Muscle layer of colon (tissue), 2 donors: ENCODE measurements at regions not wholly inside any gene's neighbourhood (a gene's known extent, or its start where the extent isn't known, plus 50 kb on each side); places are given as distances from the start of the nearest gene placed in this dataset.
A peak's percentile ranks its signal among the peaks of the same experiment; 100 is the strongest.

Experiments
- H3K27ac ChIP-seq: one replicate; pipeline ENCODE4 v1.7.0; 2013; ENCODE audit warnings: low read depth, mild to moderate bottlenecking, low read length, moderate library complexity
- H3K27me3 ChIP-seq, 2 donors: one replicate each; pipeline ENCODE4 v1.7.0; 2013; ENCODE audit warnings: low read length in 2 of 2, mild to moderate bottlenecking in 2 of 2; ENCODE audit not compliant: insufficient read depth in 2 of 2, control insufficient read depth in 1 of 2
- H3K36me3 ChIP-seq: one replicate; pipeline ENCODE4 v1.7.0; 2013; ENCODE audit warnings: mild to moderate bottlenecking, low read length; ENCODE audit not compliant: insufficient read depth
- H3K4me1 ChIP-seq: one replicate; pipeline ENCODE4 v1.7.0; 2013; ENCODE audit warnings: mild to moderate bottlenecking, low read length; ENCODE audit not compliant: insufficient read depth
- H3K4me3 ChIP-seq, 2 donors: one replicate each; pipeline ENCODE4 v1.7.0; 2013; ENCODE audit warnings: low read length in 2 of 2, low read depth in 1 of 2, mild to moderate bottlenecking in 1 of 2, moderate library complexity in 1 of 2
- H3K9ac ChIP-seq: one replicate; pipeline ENCODE4 v1.7.0; 2013; ENCODE audit warnings: low read length
- H3K9me3 ChIP-seq: one replicate; pipeline ENCODE4 v1.7.0; 2013; ENCODE audit warnings: mild to moderate bottlenecking, low read length
- donor health status: abdominal sarcoma.
- donor health status: Adenocarcinoma of cecum.

DNA sequence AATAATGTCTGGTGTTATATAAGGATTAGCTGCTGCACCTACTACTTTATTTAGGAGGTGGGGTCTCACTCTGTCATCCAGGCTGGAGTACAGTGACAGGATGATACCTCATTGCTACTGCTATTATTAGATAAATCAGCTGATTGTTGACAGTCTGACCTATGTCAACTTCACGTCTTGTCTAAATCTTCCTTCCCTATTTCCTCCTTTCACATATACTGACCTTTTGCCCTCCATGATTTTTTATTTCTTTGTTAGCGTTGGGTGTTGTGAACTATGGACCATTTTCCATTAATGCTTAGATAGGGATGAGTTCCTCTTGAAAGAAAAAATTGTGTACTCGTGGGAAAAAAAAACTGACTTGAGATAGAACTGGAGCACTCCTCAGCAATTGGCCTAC lies 109.9 kb upstream of the BEND6 start:
- Histone ChIP-seq H3K27ac (no peak overlapping the region), H3K9ac (no peak overlapping the region), H3K4me3 (no peak overlapping the region), H3K36me3 (no peaks in the 10 kb centered on the region), H3K9me3 (no peaks in the 10 kb centered on the region), H3K4me1 (peaks cover 28% of the 10 kb centered on the region), H3K27me3 (no peaks in the 10 kb centered on the region)

DNA sequence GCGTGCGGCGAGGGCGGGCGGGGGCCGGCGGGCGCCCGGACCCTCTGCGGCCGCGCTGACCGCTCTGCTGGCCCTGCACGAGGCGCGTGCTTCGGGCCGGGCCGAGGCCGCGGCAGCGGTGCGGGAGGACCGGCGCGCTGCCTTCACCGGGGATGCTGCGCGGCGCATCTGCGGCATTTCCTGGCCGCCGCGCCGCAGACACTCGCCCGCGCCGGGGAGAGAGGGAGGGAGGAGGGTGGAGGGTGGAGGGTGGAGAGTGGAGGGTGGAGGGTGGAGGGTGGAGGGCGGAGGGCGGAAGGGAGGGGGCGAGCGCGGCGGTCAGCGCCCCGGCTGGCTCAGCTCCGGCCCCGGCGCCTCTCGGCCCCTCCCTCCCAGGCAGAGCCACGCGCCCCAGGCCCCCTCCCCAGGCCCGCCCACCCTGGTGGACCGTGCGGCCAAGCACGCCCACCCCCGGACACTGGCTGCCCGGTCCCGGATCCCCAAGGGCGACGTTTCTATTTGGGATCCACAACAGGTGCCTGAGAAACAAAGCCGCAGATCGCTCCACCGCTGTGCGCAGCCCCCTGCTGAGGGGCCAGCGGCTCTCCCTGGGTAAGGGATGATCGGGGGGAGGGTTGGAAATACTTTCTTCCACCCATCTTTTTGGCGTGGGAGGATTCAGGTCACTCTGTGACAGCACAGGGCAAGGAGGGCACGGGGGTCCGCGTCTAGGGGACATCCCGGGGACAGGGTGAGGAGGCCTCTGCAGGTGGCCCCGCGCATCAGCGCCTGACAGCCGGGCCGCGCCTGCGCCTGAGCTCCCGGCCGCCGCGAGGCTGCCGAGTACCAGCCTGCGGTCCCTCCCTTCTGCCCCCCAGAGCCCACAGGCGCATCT lies 111.2 kb upstream of the BEND6 start:
- no peaks in the 10 kb centered on the region for H3K9me3 ChIP-seq
- peaks cover 33% of the 10 kb centered on the region for H3K4me1 ChIP-seq
- no peaks in the 10 kb centered on the region for H3K36me3 ChIP-seq
- no peaks in the 10 kb centered on the region for H3K27me3 ChIP-seq
- peak overlapping the region; percentile 80 to 98 for H3K4me3 ChIP-seq
- peak overlapping the region; percentile 28 for H3K9ac ChIP-seq
- peak overlapping the region; percentile 90 for H3K27ac ChIP-seq

DNA sequence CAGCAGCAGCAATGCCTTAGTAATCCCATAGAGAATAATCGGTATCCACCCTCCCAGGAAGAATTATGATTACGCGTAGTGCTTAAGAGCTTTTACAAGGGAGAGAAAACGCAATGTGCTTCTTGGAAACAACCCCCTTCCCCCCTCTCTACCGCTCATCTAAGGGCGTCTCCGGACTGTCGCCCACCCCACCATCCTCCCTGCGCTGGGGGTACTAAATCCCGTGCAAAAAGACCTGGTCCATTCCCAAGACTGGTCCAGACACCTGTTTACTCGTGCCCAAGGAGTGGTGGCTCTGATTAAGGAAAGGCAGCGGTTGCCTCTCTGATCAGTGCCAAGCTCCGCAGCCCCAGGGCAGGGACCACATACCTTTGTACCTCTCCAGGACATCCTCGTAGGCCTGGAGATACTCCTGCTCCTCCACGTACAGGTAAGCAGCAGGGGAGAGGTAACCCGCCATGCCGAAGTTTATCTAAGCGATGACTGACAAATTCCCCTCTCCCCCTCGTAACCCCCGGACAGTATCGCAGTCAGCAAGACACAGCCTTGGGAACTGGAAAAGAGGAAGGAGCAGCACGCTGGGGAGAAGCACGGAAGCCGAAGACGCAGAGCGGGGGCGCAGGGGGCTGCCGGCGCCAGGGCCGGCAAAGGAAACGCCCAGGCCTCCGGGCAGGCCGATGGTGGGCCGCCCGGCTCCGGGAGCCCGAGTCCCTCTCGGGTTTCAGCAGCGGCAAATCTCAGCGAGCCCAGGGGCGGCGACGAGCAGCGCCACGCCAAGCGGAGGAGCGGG lies 112.0 kb upstream of the BEND6 start:
- no peaks in the 10 kb centered on the region for H3K36me3 ChIP-seq
- no peaks in the 10 kb centered on the region for H3K9me3 ChIP-seq
- peak overlapping the region; percentile 95 for H3K9ac ChIP-seq
- peak overlapping the region; percentile 78 for H3K27ac ChIP-seq
- no peaks in the 10 kb centered on the region for H3K27me3 ChIP-seq
- peak overlapping the region; percentile 43 to 98 for H3K4me3 ChIP-seq
- peaks cover 33% of the 10 kb centered on the region for H3K4me1 ChIP-seq

DNA sequence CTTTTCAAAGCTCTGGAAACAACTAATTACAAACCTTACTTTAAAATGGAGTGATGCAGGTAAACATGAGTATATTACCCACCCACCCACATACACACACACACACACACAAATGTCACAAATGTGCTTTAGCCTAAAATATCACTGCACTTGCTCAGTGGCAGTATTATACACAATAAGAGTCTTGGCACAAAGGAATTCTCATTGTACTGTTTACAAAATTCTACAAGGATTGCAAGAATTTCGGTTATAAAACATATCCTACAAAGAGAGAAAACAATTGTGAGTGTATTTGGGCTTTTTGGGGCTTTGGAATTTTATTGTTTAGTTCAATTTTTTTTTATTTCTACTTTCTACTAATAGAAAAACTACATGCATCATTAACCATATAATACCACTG lies 113.2 kb upstream of the BEND6 start:
- Histone ChIP-seq H3K27ac (peak overlapping the region; percentile 17), H3K4me3 (peak overlapping the region in 1 of 2 donors; percentile 98)

DNA sequence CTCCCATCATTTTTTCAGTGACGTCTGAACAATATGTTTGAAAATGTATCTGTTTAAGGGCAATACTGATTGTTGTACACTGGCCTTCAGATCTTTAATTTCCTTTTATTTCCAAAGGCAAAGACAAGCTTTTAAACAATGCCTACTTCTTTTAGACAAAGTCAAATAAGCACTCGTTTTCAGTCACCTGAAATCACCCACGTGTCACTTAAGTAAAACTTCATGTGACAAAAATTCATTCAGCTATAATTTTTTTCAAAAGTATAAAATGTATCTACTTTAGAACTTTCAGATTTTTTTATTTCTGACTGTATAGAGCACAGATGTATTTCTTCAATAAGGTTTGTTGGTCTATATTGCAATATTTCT lies 113.5 kb upstream of the BEND6 start:
- H3K4me3 ChIP-seq, result peak overlapping the region in 1 of 2 donors; percentile 98
- peak overlapping the region; percentile 17 for H3K27ac ChIP-seq
- H3K36me3 ChIP-seq, result no peaks in the 10 kb centered on the region
- H3K27me3 ChIP-seq, result no peaks in the 10 kb centered on the region
- H3K4me1 ChIP-seq, result peaks cover 33% of the 10 kb centered on the region
- no peaks in the 10 kb centered on the region for H3K9me3 ChIP-seq
- no peak overlapping the region for H3K9ac ChIP-seq

More for the DNA sequence above, 113.2 kb upstream of the BEND6 start:
- H3K4me1 ChIP-seq, result peaks cover 33% of the 10 kb centered on the region
- H3K9ac ChIP-seq, result peak overlapping the region; percentile 95
- H3K27me3 ChIP-seq, result no peaks in the 10 kb centered on the region
- no peaks in the 10 kb centered on the region for H3K36me3 ChIP-seq
- no peaks in the 10 kb centered on the region for H3K9me3 ChIP-seq

DNA sequence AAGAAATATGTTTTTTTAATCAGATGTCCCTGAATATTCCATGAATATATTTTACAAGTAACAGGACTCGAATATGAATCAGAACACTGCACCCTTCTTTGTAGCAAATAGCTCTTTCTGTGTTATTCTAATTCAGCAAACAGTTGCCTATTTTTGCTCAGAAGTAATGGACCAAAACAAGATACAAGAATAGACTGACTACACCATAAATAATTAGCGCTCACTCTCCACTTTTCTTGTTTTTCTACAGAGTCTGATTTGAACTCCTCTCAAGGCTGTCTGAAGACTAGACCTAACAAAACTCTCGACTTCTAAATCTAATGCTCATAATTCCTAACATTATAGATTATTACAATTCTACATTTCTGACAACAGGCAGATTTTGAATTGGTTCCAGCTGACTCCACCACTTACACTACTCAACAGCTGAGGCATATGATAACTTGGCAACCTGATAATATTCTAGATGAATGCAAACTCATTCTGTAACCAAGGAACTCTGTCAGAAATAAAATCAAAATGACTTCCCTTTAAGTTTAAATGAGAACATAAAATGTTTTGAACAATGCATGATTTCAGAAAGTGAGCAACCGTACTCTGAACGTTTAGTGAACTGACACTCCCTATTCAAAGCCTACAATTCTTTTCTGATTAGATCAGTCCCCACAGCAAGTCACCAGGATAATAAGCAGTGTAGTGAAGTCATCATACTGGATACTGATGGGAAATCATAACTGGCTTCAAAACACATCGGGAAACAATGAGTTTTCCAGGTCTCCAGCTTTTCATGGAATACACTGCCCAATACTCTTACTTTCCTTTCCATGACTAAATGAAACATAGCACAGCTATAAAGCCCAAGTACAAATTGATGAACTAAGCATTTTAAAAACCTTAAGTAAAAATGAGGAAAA lies 114.2 kb upstream of the BEND6 start:
- no peaks in the 10 kb centered on the region for H3K9me3 ChIP-seq
- H3K36me3 ChIP-seq, result no peaks in the 10 kb centered on the region
- no peaks in the 10 kb centered on the region for H3K27me3 ChIP-seq
- H3K27ac ChIP-seq, result peak overlapping the region; percentile 17
- peak overlapping the region; percentile 9 for H3K9ac ChIP-seq
- peak overlapping the region; percentile 7 to 98 for H3K4me3 ChIP-seq
- peaks cover 33% of the 10 kb centered on the region for H3K4me1 ChIP-seq

DNA sequence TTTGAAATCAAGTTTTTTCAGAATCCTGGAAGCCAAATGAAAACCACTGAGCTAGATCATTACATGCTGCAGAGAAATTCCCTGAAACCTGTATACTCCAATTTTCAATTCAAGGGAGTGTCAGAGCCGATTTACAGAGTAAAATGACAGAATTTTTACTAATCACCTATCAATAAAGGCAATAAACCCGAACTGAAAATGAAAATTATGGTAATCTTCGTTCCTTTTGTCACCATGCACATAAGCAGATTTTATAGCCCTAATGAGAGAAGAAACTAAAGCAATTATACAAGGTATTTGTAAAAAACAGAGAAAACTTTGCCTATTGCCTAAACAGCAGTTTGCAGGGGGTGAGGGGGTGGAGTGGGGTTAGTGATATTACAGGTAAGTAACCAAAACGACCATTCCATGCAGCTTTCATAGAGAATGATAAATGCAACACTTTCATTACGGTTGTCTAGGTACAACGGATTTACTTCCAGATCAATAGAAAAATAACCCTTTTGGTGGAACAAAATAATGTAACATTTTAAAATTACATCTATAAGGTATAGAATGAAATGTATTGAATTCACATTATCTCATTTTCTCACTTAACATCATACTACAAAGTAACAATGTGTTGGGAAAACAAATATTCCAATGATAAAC lies 115.2 kb upstream of the BEND6 start:
- H3K27ac ChIP-seq, result no peak overlapping the region
- H3K9ac ChIP-seq, result no peak overlapping the region
- H3K9me3 ChIP-seq, result no peaks in the 10 kb centered on the region
- H3K36me3 ChIP-seq, result no peaks in the 10 kb centered on the region
- H3K4me1 ChIP-seq, result peaks cover 33% of the 10 kb centered on the region
- no peaks in the 10 kb centered on the region for H3K27me3 ChIP-seq
- H3K4me3 ChIP-seq, result no peak overlapping the region

DNA sequence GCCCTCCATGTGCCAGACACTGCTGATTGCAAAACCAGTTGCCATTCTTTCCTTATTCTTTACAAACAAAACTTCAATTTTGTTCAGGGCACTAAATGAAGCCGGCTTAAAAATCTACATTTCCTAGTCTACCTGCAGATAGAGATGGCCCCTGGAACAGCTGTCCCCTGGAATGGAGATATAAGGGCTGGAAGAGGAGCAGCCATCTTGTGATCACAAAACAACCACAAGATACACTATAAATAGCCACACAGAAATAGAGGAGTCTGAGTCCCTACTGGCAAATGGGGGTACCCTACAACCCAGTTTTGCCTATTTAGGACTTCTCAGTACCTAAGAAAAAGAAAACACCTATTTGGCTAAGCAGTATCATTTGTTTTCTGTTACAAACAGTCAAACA lies 115.9 kb upstream of the BEND6 start:
- Histone ChIP-seq H3K27ac (no peak overlapping the region), H3K36me3 (no peaks in the 10 kb centered on the region), H3K9me3 (no peaks in the 10 kb centered on the region), H3K4me3 (no peak overlapping the region), H3K27me3 (no peaks in the 10 kb centered on the region), H3K9ac (no peak overlapping the region), H3K4me1 (peaks cover 29% of the 10 kb centered on the region)

DNA sequence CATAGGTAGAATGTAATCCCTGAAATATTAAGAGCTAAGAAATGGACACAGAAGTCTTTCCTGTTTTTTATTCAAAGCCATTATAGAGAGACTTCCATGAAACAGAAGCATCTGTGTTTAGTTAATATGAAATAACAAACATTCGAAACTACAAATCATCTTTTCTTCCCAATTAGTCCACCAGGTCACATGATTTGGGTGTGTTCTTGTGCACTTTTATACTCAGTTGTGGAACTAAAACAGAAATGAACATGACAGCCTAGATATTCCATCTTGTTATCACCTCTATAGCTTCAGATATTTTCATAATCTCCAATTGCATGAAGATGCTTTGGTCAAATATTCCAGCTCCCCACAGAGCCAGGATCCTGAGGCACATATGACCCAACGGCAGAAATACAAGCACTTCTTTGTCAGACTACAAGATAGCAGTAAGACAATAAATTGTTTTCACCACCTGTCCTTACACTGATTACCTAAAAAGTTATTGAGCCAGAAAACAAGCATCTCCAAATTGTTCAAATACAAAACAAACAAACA lies 116.8 kb upstream of the BEND6 start:
- H3K9ac ChIP-seq, result no peak overlapping the region
- no peak overlapping the region for H3K4me3 ChIP-seq
- no peak overlapping the region for H3K27ac ChIP-seq
- H3K36me3 ChIP-seq, result no peaks in the 10 kb centered on the region
- H3K4me1 ChIP-seq, result peaks cover 34% of the 10 kb centered on the region
- H3K9me3 ChIP-seq, result no peaks in the 10 kb centered on the region
- no peaks in the 10 kb centered on the region for H3K27me3 ChIP-seq

DNA sequence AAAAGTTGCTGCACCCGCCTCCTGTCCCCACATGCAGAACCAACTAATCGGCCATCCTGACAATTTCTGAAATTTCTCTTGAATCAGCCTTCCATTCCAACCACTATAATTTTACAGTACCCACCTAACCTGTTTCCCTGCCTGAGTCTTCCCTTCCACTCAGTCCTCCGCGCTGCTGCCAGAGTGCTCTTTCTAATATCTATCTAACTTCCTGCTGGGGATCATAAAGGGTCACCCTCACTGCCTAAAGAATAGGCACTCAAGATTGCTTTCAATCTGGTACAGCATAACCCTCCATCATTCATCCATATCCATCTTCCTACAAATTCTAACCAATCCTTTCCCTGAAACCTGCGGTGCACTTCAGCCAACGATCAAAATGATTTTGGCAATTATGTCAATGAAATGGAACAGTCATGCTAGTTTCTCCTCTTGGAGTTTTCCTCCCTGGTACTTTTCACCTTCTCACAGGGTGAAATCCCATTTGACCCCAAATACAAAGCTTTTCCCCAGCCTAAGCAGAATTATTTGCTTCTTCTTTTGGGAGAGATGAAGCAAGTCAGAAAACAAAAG lies 117.5 kb upstream of the BEND6 start:
- Histone ChIP-seq H3K4me3 (no peak overlapping the region), H3K27ac (no peak overlapping the region), H3K4me1 (peaks cover 35% of the 10 kb centered on the region)

More for the DNA sequence above, 117.5 kb upstream of the BEND6 start:
- Histone ChIP-seq H3K27me3 (no peaks in the 10 kb centered on the region), H3K9ac (no peak overlapping the region), H3K9me3 (no peaks in the 10 kb centered on the region), H3K36me3 (no peaks in the 10 kb centered on the region)
